A549 (cell line): ENCODE measurements at regions not wholly inside any gene's neighbourhood (a gene's known extent, or its start where the extent isn't known, plus 50 kb on each side); places are given as distances from the start of the nearest gene placed in this dataset.

Experiments
- CBX8 ChIP-seq: fragments of 200-600 bp; sonication (generic); IDR thresholded peaks from 2 replicates; pipeline ENCODE4 v1.6.1; 2016
- CTCF ChIP-seq: fragments of >200 bp; sonication (Bioruptor Twin); formaldehyde crosslinking; IDR thresholded peaks from 3 replicates; pipeline ENCODE4 v1.5.1; 2016
- E2F6 ChIP-seq: IDR thresholded peaks from 2 replicates; pipeline ENCODE4 v1.6.1; 2012; ENCODE audit warnings: low read depth, borderline replicate concordance
- HOXA7 ChIP-seq: fragments of 250-450 bp; sonication (Bioruptor Pico); IDR thresholded peaks from 2 replicates; pipeline ENCODE4 v1.5.0; 2020; ENCODE audit warnings: mild to moderate bottlenecking, moderate library complexity
- PBX3 ChIP-seq: IDR thresholded peaks from 2 replicates; pipeline ENCODE4 v1.6.1; 2012
- POLR2A ChIP-seq: IDR thresholded peaks from 2 replicates; pipeline ENCODE4 v1.6.1; 2012; ENCODE audit warnings: mild to moderate bottlenecking, low read length
- RAD21 ChIP-seq, 2 experiments: fragments of >200 bp in 1 of 2; sonication (Bioruptor Twin) in 1 of 2; formaldehyde crosslinking in 1 of 2; IDR thresholded peaks in 1 of 2; conservative IDR thresholded peaks in 1 of 2; 2 replicates in 1 of 2; 3 replicates in 1 of 2; pipeline ENCODE4 v1.6.1; 2012 to 2018; ENCODE audit warnings: inconsistent platforms in 1 of 2
- REST ChIP-seq: fragments of 200-600 bp; sonication (generic); IDR thresholded peaks from 2 replicates; pipeline ENCODE4 v1.6.1; 2016; ENCODE audit warnings: antibody characterized with exemption, mild to moderate bottlenecking, moderate library complexity

- no peak for TF ChIP-seq HOXA7
- no peak for TF ChIP-seq CTCF
- TF ChIP-seq E2F6, result no peak
- no peak for TF ChIP-seq CBX8
- no peak for TF ChIP-seq PBX3
- no peak for TF ChIP-seq REST
- no peak for TF ChIP-seq POLR2A
- TF ChIP-seq RAD21 (conservative IDR thresholded peaks at IDR 0.05 in 1 of 2, IDR thresholded peaks at IDR 0.05 in 1 of 2), result no peak
Measured at GRCh38 chr4:95979961-95980876, 140.3 kb downstream of the PDHA2 start.
